ENCODE measurements at regions not wholly inside any gene's neighbourhood (a gene's known extent, or its start where the extent isn't known, plus 50 kb on each side); places are given as distances from the start of the nearest gene placed in this dataset.

DNA sequence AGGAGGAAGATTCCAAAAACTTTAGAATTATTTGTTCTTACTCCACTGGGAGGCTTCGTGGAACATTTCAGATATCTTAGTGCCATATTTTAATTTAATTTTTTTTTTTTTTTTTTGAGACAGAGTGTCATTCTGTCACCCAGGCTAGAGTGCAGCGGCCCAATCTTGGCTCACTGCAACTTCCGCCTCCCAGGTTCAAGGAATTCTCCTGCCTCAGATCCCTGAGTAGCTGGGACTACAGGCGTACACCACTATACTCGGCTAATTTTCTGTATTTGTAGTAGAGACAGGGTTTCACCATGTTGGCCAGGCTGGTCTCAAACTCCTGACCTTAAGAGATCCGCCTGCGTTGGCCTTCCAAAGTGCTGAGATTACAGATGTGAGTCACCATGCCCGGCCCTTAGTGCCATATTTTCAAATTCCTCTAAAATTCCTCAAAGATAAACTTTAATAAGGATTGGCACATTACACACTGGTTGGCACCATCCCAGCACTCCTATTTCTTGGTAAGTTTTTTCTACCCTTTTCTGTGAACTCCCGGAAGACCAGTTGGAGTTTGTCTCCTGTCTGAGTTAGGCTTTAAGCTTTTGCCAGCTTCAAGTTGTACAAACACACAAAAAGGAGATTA, 693.7 kb downstream of the MCTP2 start:
- DNase-seq, result peak in 2 of 4 donors; percentile 9 to 17

DNA sequence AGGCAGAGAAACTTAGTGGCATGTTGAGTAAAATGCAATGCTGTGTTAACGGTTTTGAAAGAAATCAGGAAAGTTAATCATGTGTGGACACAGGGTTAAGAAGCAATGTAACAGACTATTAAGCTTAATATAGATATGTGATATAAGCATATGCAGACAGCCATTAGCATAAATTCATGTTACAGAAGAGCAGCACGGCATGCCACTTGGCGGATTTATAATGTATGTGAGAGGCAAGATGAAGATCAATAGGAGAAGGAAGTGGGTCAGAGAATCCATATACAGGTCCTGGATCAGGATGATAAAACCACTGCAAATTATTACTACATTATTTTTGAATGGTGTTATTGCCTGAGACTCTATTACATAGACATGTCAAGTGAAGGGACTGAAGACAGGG, 694.3 kb downstream of the MCTP2 start:
- H3K27ac ChIP-seq, result no peak overlapping the region
- no peaks in the 10 kb centered on the region for H3K4me1 ChIP-seq
- intact Hi-C loops (cut with DNase I), result no loop called here
- TF ChIP-seq, protein P1, sequence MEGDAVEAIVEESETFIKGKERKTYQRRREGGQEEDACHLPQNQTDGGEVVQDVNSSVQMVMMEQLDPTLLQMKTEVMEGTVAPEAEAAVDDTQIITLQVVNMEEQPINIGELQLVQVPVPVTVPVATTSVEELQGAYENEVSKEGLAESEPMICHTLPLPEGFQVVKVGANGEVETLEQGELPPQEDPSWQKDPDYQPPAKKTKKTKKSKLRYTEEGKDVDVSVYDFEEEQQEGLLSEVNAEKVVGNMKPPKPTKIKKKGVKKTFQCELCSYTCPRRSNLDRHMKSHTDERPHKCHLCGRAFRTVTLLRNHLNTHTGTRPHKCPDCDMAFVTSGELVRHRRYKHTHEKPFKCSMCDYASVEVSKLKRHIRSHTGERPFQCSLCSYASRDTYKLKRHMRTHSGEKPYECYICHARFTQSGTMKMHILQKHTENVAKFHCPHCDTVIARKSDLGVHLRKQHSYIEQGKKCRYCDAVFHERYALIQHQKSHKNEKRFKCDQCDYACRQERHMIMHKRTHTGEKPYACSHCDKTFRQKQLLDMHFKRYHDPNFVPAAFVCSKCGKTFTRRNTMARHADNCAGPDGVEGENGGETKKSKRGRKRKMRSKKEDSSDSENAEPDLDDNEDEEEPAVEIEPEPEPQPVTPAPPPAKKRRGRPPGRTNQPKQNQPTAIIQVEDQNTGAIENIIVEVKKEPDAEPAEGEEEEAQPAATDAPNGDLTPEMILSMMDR (IDR thresholded peaks at IDR 0.05), result no peak
- no peaks in the 10 kb centered on the region for H3K36me3 ChIP-seq
- no peaks in the 10 kb centered on the region for H3K9me3 ChIP-seq
- DNase-seq, result no peak
- H3K27me3 ChIP-seq, result no peaks in the 10 kb centered on the region
- no peak overlapping the region for H3K4me3 ChIP-seq
- no peak for ATAC-seq

More for the DNA sequence above, 693.7 kb downstream of the MCTP2 start:
- H3K4me3 ChIP-seq, result no peak overlapping the region
- no peak for ATAC-seq
- H3K9me3 ChIP-seq, result no peaks in the 10 kb centered on the region
- no peak overlapping the region for H3K27ac ChIP-seq
- no peaks in the 10 kb centered on the region for H3K27me3 ChIP-seq
- TF ChIP-seq, protein P1 (IDR thresholded peaks at IDR 0.05), result no peak
- intact Hi-C loops (cut with DNase I), result no loop called here
- H3K36me3 ChIP-seq, result no peaks in the 10 kb centered on the region
- H3K4me1 ChIP-seq, result no peaks in the 10 kb centered on the region

DNA sequence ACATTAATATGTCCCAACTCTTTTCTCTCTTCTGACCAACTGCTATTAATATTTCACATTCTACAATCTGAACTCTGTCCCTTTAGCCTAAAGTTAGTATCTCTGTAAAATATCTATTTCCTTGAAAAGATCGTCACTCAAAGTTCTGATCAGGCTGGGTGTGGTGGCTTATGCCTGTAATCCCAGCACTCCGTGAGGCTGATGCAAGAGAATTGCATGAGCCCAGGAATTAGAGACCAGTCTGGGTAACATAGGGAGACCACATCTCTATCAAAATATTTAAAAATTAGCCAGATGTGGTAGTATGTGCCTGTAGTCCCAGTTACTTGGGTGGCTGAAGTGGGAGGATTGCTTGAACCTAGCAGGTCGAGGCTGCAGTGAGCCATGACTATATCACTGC, 695.6 kb downstream of the MCTP2 start:
- Histone ChIP-seq H3K27me3 (no peaks in the 10 kb centered on the region), H3K9me3 (no peaks in the 10 kb centered on the region), H3K27ac (no peak overlapping the region), H3K36me3 (no peaks in the 10 kb centered on the region), H3K4me3 (no peak overlapping the region), H3K4me1 (no peaks in the 10 kb centered on the region)
- no peak for ATAC-seq
- intact Hi-C loops (cut with DNase I), result no loop called here
- DNase-seq, result no peak
- TF ChIP-seq, protein P1 (IDR thresholded peaks at IDR 0.05), result no peak

DNA sequence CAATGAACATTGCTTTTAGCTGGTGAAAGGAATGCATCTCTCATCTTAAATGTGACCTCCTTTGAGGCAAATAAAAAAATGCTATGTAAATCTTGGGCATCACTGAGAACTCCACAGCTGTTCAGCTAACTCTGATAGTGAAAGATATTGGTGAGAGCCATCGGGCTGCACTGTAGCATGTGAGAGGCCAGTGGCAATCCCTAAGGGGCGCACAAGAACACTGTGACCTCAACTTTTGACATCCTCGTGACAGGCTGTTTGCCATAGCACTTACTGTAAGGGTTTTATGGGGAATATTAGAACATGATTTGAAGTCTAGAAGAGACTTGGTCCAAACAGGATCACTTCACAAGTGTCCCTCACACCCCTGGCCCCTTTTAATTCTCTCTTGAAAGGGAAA, 697.9 kb downstream of the MCTP2 start:
- H3K36me3 ChIP-seq, result no peaks in the 10 kb centered on the region
- no peaks in the 10 kb centered on the region for H3K4me1 ChIP-seq
- TF ChIP-seq, protein P1 (IDR thresholded peaks at IDR 0.05), result no peak
- intact Hi-C loops (cut with DNase I), result no loop called here
- no peak overlapping the region for H3K27ac ChIP-seq
- no peak for ATAC-seq
- H3K4me3 ChIP-seq, result no peak overlapping the region
- no peak for DNase-seq
- no peaks in the 10 kb centered on the region for H3K27me3 ChIP-seq
- peaks cover 0 to 6% of the 10 kb centered on the region in 2 donors for H3K9me3 ChIP-seq

DNA sequence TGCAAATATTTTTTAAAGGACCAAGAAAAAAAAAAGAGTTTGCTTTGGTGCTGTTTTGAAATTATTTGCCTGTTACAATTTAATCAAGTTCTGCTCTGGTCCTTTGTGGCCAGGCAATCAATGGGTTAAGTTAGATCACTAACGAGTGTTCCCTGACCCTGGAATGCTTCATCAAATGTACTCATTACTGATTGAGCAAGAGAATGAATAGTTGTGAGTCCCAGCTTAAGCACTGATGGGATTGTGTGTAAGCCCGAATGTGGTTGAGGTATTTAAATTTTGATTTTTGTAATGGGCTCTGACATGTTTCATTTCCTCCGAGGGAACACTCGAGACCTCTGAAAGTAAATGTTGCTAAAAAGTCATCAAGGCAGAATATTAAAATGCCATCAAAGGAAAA, 699.1 kb downstream of the MCTP2 start:
- intact Hi-C loops (cut with DNase I), result no loop called here
- TF ChIP-seq, protein P1 (IDR thresholded peaks at IDR 0.05), result no peak
- Histone ChIP-seq H3K27me3 (no peaks in the 10 kb centered on the region), H3K9me3 (peaks cover 0 to 15% of the 10 kb centered on the region in 2 donors), H3K4me3 (no peak overlapping the region), H3K36me3 (no peaks in the 10 kb centered on the region), H3K4me1 (no peaks in the 10 kb centered on the region), H3K27ac (no peak overlapping the region)
- no peak for DNase-seq
- no peak for ATAC-seq
